HEK293 (cell line): ENCODE measurements at regions not wholly inside any gene's neighbourhood (a gene's known extent, or its start where the extent isn't known, plus 50 kb on each side); places are given as distances from the start of the nearest gene placed in this dataset.

Experiments
- CTCF ChIA-PET: fragments of 350-600 bp; formaldehyde crosslinking; extraction: SDS; loops from one replicate; lab custom pipeline; 2021; ENCODE audit warnings: antibody characterized with exemption; lab: Yijun Ruan, JAX
- POLR2A ChIA-PET: fragments of 300-600 bp; formaldehyde crosslinking; extraction: SDS; loops from one replicate; lab custom pipeline; 2020; ENCODE audit warnings: antibody characterized with exemption, inconsistent platforms; lab: Yijun Ruan, JAX
- H3K27ac ChIP-seq: fragments of 200-500 bp; sonication (Bioruptor generic); 2 replicates; pipeline ENCODE4 v1.5.1; 2014; ENCODE audit warnings: low read depth, low read length, control low read depth, inconsistent platforms; ENCODE audit errors: extremely low read depth
- H3K36me3 ChIP-seq, 2 experiments: fragments of 200-500 bp in 1 of 2; sonication (Bioruptor generic) in 1 of 2; 1 replicate in 1 of 2; 2 replicates in 1 of 2; pipeline ENCODE4 v1.5.1; 2014 to 2017; ENCODE audit warnings: inconsistent platforms in 2 of 2, low read length in 2 of 2; ENCODE audit not compliant: control insufficient read depth in 2 of 2, insufficient read depth in 1 of 2
- H3K4me1 ChIP-seq: fragments of 200-500 bp; sonication (Bioruptor generic); 2 replicates; pipeline ENCODE4 v1.5.1; 2014; ENCODE audit warnings: mild to moderate bottlenecking, low read length, inconsistent platforms; ENCODE audit not compliant: control insufficient read depth, insufficient read depth
- H3K4me3 ChIP-seq: 2 replicates; pipeline ENCODE4 v1.5.1; 2011; ENCODE audit warnings: low read depth, mild to moderate bottlenecking, control low read depth, low read length, moderate library complexity
- H3K9me3 ChIP-seq: fragments of 200-500 bp; sonication (Bioruptor generic); 2 replicates; pipeline ENCODE4 v1.5.1; 2014; ENCODE audit warnings: low read depth, low read length, inconsistent platforms; ENCODE audit not compliant: control insufficient read depth, insufficient read depth
- CTCF ChIP-seq: fragments of 450-650 bp; formaldehyde crosslinking; IDR thresholded peaks from 2 replicates; pipeline ENCODE4 v1.5.1; 2016; ENCODE audit warnings: missing biosample characterization, missing genetic modification characterization
- GLI4 ChIP-seq: fragments of 450-650 bp; formaldehyde crosslinking; IDR thresholded peaks from 2 replicates; pipeline ENCODE4 v1.5.1; 2016; ENCODE audit warnings: missing biosample characterization, missing genetic modification characterization
- HIC1 ChIP-seq: fragments of 450-650 bp; formaldehyde crosslinking; IDR thresholded peaks from 2 replicates; pipeline ENCODE4 v1.5.1; 2016; ENCODE audit warnings: missing biosample characterization, missing genetic modification characterization
- ZNF155 ChIP-seq: fragments of 450-650 bp; formaldehyde crosslinking; IDR thresholded peaks from 2 replicates; pipeline ENCODE4 v1.5.1; 2016; ENCODE audit warnings: missing biosample characterization, missing genetic modification characterization
- ZNF24 ChIP-seq: fragments of 450-650 bp; formaldehyde crosslinking; IDR thresholded peaks from 2 replicates; pipeline ENCODE4 v1.5.1; 2016; ENCODE audit warnings: missing biosample characterization, missing genetic modification characterization
- ZNF473 ChIP-seq: fragments of 450-650 bp; formaldehyde crosslinking; IDR thresholded peaks from 2 replicates; pipeline ENCODE4 v1.5.1; 2017; ENCODE audit warnings: missing biosample characterization, missing genetic modification characterization
- ZNF501 ChIP-seq: fragments of 450-650 bp; formaldehyde crosslinking; IDR thresholded peaks from 2 replicates; pipeline ENCODE4 v1.5.1; 2016; ENCODE audit warnings: missing biosample characterization, missing genetic modification characterization
- ZNF514 ChIP-seq: fragments of 450-650 bp; formaldehyde crosslinking; IDR thresholded peaks from 2 replicates; pipeline ENCODE4 v1.5.1; 2016; ENCODE audit warnings: missing biosample characterization, missing genetic modification characterization
- ZNF626 ChIP-seq: fragments of 450-650 bp; sonication (Bioruptor Pico); formaldehyde crosslinking; IDR thresholded peaks from 2 replicates; pipeline ENCODE4 v1.5.1; 2018; ENCODE audit warnings: missing biosample characterization, missing genetic modification characterization, inconsistent platforms
- ZNF707 ChIP-seq: fragments of 450-650 bp; formaldehyde crosslinking; IDR thresholded peaks from 2 replicates; pipeline ENCODE4 v1.5.1; 2016; ENCODE audit warnings: missing biosample characterization, missing genetic modification characterization
- ZNF768 ChIP-seq: fragments of 450-650 bp; formaldehyde crosslinking; IDR thresholded peaks from 2 replicates; pipeline ENCODE4 v1.5.1; 2018; ENCODE audit warnings: missing biosample characterization, mild to moderate bottlenecking, missing genetic modification characterization
- ZNF777 ChIP-seq: fragments of 450-650 bp; formaldehyde crosslinking; IDR thresholded peaks from 2 replicates; pipeline ENCODE4 v1.5.1; 2017; ENCODE audit warnings: missing biosample characterization, missing genetic modification characterization, borderline replicate concordance
- ZNF792 ChIP-seq: fragments of 450-650 bp; formaldehyde crosslinking; IDR thresholded peaks from 2 replicates; pipeline ENCODE4 v1.5.1; 2016; ENCODE audit warnings: missing biosample characterization, missing genetic modification characterization
- ZNF843 ChIP-seq: fragments of 450-650 bp; formaldehyde crosslinking; IDR thresholded peaks from 2 replicates; pipeline ENCODE4 v1.5.1; 2016; ENCODE audit warnings: missing biosample characterization, missing genetic modification characterization
- TF ChIP-seq, protein P1 (sequence below): fragments of 450-650 bp; formaldehyde crosslinking; IDR thresholded peaks from 2 replicates; pipeline ENCODE4 v1.5.1; 2016; ENCODE audit warnings: missing biosample characterization, missing genetic modification characterization, borderline replicate concordance
- TF ChIP-seq, protein P2 (sequence below): fragments of 450-650 bp; formaldehyde crosslinking; IDR thresholded peaks from 2 replicates; pipeline ENCODE4 v1.5.1; 2016; ENCODE audit warnings: missing biosample characterization, missing genetic modification characterization
- TF ChIP-seq, protein P3 (sequence below): fragments of 450-650 bp; formaldehyde crosslinking; IDR thresholded peaks from 2 replicates; pipeline ENCODE4 v1.5.1; 2016; ENCODE audit warnings: missing biosample characterization, missing genetic modification characterization

- TF ChIP-seq, protein P1, sequence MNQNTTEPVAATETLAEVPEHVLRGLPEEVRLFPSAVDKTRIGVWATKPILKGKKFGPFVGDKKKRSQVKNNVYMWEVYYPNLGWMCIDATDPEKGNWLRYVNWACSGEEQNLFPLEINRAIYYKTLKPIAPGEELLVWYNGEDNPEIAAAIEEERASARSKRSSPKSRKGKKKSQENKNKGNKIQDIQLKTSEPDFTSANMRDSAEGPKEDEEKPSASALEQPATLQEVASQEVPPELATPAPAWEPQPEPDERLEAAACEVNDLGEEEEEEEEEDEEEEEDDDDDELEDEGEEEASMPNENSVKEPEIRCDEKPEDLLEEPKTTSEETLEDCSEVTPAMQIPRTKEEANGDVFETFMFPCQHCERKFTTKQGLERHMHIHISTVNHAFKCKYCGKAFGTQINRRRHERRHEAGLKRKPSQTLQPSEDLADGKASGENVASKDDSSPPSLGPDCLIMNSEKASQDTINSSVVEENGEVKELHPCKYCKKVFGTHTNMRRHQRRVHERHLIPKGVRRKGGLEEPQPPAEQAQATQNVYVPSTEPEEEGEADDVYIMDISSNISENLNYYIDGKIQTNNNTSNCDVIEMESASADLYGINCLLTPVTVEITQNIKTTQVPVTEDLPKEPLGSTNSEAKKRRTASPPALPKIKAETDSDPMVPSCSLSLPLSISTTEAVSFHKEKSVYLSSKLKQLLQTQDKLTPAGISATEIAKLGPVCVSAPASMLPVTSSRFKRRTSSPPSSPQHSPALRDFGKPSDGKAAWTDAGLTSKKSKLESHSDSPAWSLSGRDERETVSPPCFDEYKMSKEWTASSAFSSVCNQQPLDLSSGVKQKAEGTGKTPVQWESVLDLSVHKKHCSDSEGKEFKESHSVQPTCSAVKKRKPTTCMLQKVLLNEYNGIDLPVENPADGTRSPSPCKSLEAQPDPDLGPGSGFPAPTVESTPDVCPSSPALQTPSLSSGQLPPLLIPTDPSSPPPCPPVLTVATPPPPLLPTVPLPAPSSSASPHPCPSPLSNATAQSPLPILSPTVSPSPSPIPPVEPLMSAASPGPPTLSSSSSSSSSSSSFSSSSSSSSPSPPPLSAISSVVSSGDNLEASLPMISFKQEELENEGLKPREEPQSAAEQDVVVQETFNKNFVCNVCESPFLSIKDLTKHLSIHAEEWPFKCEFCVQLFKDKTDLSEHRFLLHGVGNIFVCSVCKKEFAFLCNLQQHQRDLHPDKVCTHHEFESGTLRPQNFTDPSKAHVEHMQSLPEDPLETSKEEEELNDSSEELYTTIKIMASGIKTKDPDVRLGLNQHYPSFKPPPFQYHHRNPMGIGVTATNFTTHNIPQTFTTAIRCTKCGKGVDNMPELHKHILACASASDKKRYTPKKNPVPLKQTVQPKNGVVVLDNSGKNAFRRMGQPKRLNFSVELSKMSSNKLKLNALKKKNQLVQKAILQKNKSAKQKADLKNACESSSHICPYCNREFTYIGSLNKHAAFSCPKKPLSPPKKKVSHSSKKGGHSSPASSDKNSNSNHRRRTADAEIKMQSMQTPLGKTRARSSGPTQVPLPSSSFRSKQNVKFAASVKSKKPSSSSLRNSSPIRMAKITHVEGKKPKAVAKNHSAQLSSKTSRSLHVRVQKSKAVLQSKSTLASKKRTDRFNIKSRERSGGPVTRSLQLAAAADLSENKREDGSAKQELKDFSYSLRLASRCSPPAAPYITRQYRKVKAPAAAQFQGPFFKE (tag by site-specific recombination), result no peak
- TF ChIP-seq ZNF24 (no peak), GLI4 (tag by site-specific recombination) (no peak)
Observed at GRCh38 chr5:167378894-167379723, 912.3 kb upstream of the WWC1 start (continued).

- CTCF ChIA-PET, result no interaction called here
- TF ChIP-seq ZNF777 (no peak), ZNF768 (tag by site-specific recombination) (no peak), ZNF707 (tag by site-specific recombination) (no peak), ZNF501 (no peak), ZNF792 (tag by site-specific recombination) (no peak), ZNF843 (tag by site-specific recombination) (no peak), ZNF473 (tag by site-specific recombination) (no peak), HIC1 (tag by site-specific recombination) (no peak), ZNF626 (tag by site-specific recombination) (no peak)
- TF ChIP-seq, protein P2, sequence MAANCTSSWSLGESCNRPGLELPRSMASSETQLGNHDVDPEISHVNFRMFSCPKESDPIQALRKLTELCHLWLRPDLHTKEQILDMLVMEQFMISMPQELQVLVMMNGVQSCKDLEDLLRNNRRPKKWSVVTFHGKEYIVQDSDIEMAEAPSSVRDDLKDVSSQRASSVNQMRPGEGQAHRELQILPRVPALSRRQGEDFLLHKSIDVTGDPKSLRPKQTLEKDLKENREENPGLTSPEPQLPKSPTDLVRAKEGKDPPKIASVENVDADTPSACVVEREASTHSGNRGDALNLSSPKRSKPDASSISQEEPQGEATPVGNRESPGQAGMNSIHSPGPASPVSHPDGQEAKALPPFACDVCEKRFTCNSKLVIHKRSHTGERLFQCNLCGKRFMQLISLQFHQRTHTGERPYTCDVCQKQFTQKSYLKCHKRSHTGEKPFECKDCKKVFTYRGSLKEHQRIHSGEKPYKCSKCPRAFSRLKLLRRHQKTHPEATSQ (tag by site-specific recombination), result no peak
- H3K9me3 ChIP-seq, result no peaks in the 10 kb centered on the region
- POLR2A ChIA-PET, result no interaction called here
- no peak overlapping the region for H3K4me3 ChIP-seq
- no peaks in the 10 kb centered on the region for H3K4me1 ChIP-seq
- H3K27ac ChIP-seq, result no peak overlapping the region
- no peaks in the 10 kb centered on the region for H3K36me3 ChIP-seq
Observed at GRCh38 chr5:167381457-167381856, 910.0 kb upstream of the WWC1 start.

DNA sequence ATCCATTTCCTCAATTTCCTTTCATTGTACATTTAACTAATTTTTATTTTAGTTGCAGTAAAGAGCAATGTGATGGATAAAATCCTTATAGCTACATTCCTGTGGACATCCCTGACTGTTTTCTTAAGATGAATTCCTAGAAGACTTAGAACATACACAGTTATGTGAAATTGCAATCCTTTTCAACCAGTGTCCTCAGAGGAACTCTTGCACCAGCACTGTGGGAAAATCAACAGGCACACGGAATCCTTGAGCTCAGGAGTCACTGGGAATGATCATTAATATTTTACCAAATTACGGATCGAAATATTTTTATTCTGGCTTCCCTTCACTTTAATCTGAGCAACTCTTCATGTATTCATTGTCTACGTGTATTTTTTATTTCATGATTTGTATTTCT, 901.9 kb upstream of the WWC1 start:
- no peak overlapping the region for H3K4me3 ChIP-seq
- no peaks in the 10 kb centered on the region for H3K36me3 ChIP-seq
- ChIA-PET CTCF (no interaction called here), POLR2A (no interaction called here)
- H3K4me1 ChIP-seq, result no peaks in the 10 kb centered on the region
- no peak overlapping the region for H3K27ac ChIP-seq
- H3K9me3 ChIP-seq, result no peaks in the 10 kb centered on the region
- TF ChIP-seq, protein P3, sequence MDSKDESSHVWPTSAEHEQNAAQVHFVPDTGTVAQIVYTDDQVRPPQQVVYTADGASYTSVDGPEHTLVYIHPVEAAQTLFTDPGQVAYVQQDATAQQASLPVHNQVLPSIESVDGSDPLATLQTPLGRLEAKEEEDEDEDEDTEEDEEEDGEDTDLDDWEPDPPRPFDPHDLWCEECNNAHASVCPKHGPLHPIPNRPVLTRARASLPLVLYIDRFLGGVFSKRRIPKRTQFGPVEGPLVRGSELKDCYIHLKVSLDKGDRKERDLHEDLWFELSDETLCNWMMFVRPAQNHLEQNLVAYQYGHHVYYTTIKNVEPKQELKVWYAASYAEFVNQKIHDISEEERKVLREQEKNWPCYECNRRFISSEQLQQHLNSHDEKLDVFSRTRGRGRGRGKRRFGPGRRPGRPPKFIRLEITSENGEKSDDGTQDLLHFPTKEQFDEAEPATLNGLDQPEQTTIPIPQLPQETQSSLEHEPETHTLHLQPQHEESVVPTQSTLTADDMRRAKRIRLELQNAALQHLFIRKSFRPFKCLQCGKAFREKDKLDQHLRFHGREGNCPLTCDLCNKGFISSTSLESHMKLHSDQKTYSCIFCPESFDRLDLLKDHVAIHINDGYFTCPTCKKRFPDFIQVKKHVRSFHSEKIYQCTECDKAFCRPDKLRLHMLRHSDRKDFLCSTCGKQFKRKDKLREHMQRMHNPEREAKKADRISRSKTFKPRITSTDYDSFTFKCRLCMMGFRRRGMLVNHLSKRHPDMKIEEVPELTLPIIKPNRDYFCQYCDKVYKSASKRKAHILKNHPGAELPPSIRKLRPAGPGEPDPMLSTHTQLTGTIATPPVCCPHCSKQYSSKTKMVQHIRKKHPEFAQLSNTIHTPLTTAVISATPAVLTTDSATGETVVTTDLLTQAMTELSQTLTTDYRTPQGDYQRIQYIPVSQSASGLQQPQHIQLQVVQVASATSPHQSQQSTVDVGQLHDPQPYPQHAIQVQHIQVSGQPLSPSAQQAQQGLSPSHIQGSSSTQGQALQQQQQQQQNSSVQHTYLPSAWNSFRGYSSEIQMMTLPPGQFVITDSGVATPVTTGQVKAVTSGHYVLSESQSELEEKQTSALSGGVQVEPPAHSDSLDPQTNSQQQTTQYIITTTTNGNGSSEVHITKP, result no peak
- TF ChIP-seq ZNF514, result no peak
- TF ChIP-seq ZNF792 (tag by site-specific recombination), result no peak
- no peak for TF ChIP-seq ZNF155 (tag by site-specific recombination)
- TF ChIP-seq ZNF707 (tag by site-specific recombination), result no peak
- no peak for TF ChIP-seq CTCF (tag by site-specific recombination)
